PC-3 (cell line): ENCODE measurements at regions not wholly inside any gene's neighbourhood (a gene's known extent, or its start where the extent isn't known, plus 50 kb on each side); places are given as distances from the start of the nearest gene placed in this dataset.

ENCODE experiments used
- ATAC-seq: fragments of 200-7000 bp; cut with Tn5 transposase; 2 replicates; pipeline ENCODE4 v1.9.1; 2020; ENCODE audit warnings: mild to moderate bottlenecking, moderate library complexity
- BruUV-seq: library from RNA; stranded (reverse); fragments of 400-500 nt; replicated peaks from 2 replicates; lab custom pipeline; 2021; lab: Mats Ljungman, UMichigan
- CTCF ChIA-PET: fragments of 300-600 bp; sonication (Branson Sonifier 250); formaldehyde crosslinking; loops from one replicate; lab custom pipeline; 2022; ENCODE audit warnings: antibody characterized with exemption; lab: Charles Lee
- POLR2A ChIA-PET: fragments of 300-600 bp; sonication (Branson Sonifier 250); formaldehyde crosslinking; loops from one replicate; lab custom pipeline; 2022; ENCODE audit warnings: antibody characterized with exemption; ENCODE audit not compliant: unreplicated experiment; lab: Charles Lee
- DNase-seq: peaks from one replicate; pipeline ENCODE4 v3.0.0-alpha.2; 2015
- H2AFZ ChIP-seq: fragments of 300-600 bp; sonication (generic); 2 replicates; pipeline ENCODE4 v1.6.0; 2016; ENCODE audit warnings: antibody characterized with exemption, low read length
- H3F3A ChIP-seq: fragments of 300-600 bp; sonication (generic); one replicate; pipeline ENCODE4 v1.6.0; 2017; ENCODE audit warnings: antibody characterized with exemption, low read length, control low read depth, mild to moderate bottlenecking; ENCODE audit not compliant: unreplicated experiment
- H3K27ac ChIP-seq: fragments of 300-600 bp; sonication (generic); 2 replicates; pipeline ENCODE4 v1.5.1; 2016; ENCODE audit warnings: mild to moderate bottlenecking, low read length
- H3K27me3 ChIP-seq: fragments of 300-600 bp; sonication (generic); 2 replicates; pipeline ENCODE4 v1.6.1; 2016; ENCODE audit warnings: low read length, mixed read lengths
- H3K36me3 ChIP-seq: fragments of 300-600 bp; sonication (generic); 2 replicates; pipeline ENCODE4 v1.6.1; 2016; ENCODE audit warnings: low read depth, mixed run types, low read length, mixed read lengths
- H3K4me1 ChIP-seq: fragments of 300-600 bp; sonication (generic); 2 replicates; pipeline ENCODE4 v1.5.1; 2016; ENCODE audit warnings: low read length; ENCODE audit not compliant: insufficient read depth
- H3K4me2 ChIP-seq: fragments of 300-600 bp; sonication (generic); 2 replicates; pipeline ENCODE4 v1.6.0; 2016; ENCODE audit warnings: low read length
- H3K4me3 ChIP-seq: fragments of 300-600 bp; sonication (generic); 2 replicates; pipeline ENCODE4 v1.5.1; 2016; ENCODE audit warnings: mild to moderate bottlenecking, low read length, mixed read lengths
- H3K79me2 ChIP-seq: fragments of 300-600 bp; sonication (generic); 2 replicates; pipeline ENCODE4 v1.6.1; 2017; ENCODE audit warnings: low read length, mixed read lengths
- H3K9ac ChIP-seq: fragments of 300-600 bp; sonication (generic); 2 replicates; pipeline ENCODE4 v1.6.0; 2016; ENCODE audit warnings: mild to moderate bottlenecking, low read length
- H3K9me2 ChIP-seq: fragments of 300-600 bp; sonication (generic); replicated peaks from 2 replicates; pipeline ENCODE4 v1.6.1; 2016; ENCODE audit warnings: mixed run types, low read length, mixed read lengths
- H3K9me3 ChIP-seq: fragments of 300-600 bp; sonication (generic); 2 replicates; pipeline ENCODE4 v1.6.1; 2016; ENCODE audit warnings: low read length, mixed read lengths
- H4K20me1 ChIP-seq: fragments of 300-600 bp; sonication (generic); 2 replicates; pipeline ENCODE4 v1.6.1; 2016; ENCODE audit warnings: low read length, mixed read lengths
- EZH2 ChIP-seq: fragments of 300-600 bp; sonication (generic); IDR thresholded peaks from one replicate; pipeline ENCODE4 v1.6.1; 2017; ENCODE audit warnings: antibody characterized with exemption, mild to moderate bottlenecking, low read length; ENCODE audit not compliant: unreplicated experiment
- EZH2phosphoT487 ChIP-seq: fragments of 300-600 bp; sonication (generic); IDR thresholded peaks from 2 replicates; pipeline ENCODE4 v1.6.1; 2018; ENCODE audit warnings: mild to moderate bottlenecking, antibody characterized with exemption, low read length, borderline replicate concordance
- intact Hi-C: fragments of 100-400 bp; cut with micrococcal nuclease; formaldehyde crosslinking; loops from 2 replicates; pipeline ENCODE4 v1.9.0; 2023
- TF ChIP-seq, protein P1 (sequence below): fragments of 300-600 bp; sonication (generic); conservative IDR thresholded peaks from 2 replicates; pipeline ENCODE4 v1.5.1; 2017; ENCODE audit warnings: antibody characterized with exemption, low read depth, mild to moderate bottlenecking, low read length

DNA sequence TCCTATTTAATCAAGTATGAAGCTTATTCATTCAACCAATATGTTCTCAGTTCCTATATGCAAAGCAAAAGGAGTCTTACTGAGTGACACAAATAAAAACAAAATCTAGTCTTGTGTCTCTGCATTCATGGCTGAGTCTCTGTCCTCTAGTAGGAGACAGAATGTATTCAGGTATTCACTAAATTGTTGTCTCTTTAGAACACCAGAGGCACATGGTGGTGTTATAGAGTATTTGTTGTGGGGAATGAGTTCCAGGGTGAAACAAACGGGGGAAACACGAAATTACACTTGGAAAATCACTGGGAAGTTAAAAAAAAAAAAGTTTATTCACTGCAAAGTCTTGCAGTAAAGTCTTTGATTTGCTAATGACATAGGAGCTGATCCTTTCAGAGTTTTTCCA is 131.7 kb upstream of the FSHR start:
- no peaks in the 10 kb centered on the region for H3F3A ChIP-seq
- H3K4me2 ChIP-seq = no peak overlapping the region
- H3K27ac ChIP-seq = no peak overlapping the region
- ChIA-PET POLR2A (no interaction called here), CTCF (no interaction called here)
- no peaks in the 10 kb centered on the region for H4K20me1 ChIP-seq
- intact Hi-C loops = no loop called here
- no peaks in the 10 kb centered on the region for H3K9me2 ChIP-seq
- BruUV-seq = no TSS peak
- no peak overlapping the region for H3K9ac ChIP-seq
- no peak for ATAC-seq
- no peaks in the 10 kb centered on the region for H3K27me3 ChIP-seq
- no peak overlapping the region for H3K4me3 ChIP-seq
- H3K36me3 ChIP-seq = no peaks in the 10 kb centered on the region
- no peak overlapping the region for H2AFZ ChIP-seq
- H3K9me3 ChIP-seq = 0 out of 2 replicates have a peak, but pooled peaks cover 8% of the 10 kb centered on the region
- no peaks in the 10 kb centered on the region for H3K4me1 ChIP-seq
- TF ChIP-seq, protein P1, sequence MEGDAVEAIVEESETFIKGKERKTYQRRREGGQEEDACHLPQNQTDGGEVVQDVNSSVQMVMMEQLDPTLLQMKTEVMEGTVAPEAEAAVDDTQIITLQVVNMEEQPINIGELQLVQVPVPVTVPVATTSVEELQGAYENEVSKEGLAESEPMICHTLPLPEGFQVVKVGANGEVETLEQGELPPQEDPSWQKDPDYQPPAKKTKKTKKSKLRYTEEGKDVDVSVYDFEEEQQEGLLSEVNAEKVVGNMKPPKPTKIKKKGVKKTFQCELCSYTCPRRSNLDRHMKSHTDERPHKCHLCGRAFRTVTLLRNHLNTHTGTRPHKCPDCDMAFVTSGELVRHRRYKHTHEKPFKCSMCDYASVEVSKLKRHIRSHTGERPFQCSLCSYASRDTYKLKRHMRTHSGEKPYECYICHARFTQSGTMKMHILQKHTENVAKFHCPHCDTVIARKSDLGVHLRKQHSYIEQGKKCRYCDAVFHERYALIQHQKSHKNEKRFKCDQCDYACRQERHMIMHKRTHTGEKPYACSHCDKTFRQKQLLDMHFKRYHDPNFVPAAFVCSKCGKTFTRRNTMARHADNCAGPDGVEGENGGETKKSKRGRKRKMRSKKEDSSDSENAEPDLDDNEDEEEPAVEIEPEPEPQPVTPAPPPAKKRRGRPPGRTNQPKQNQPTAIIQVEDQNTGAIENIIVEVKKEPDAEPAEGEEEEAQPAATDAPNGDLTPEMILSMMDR = no peak
- no peaks in the 10 kb centered on the region for H3K79me2 ChIP-seq
- no peak for DNase-seq

DNA sequence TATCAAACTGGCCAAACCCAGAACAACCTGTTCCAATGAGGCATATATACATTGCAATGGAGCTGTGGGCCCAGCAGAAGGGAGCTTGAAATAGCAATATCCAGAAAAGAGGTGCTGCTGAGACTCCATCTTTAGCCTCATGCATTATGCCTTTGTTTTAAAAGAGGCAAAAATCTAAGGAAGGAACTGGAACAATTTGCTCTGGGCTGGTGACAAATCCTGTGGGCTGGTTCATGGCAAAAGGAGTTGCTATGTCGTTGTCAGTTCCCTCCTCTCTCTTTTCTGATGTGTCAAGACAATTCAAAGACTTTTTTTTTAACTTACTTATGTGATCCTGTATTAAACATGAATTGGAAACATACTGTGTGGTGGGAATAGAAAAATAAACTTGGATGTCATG is 124.2 kb upstream of the FSHR start:
- no TSS peak for BruUV-seq
- H3K4me2 ChIP-seq = no peak overlapping the region
- no peaks in the 10 kb centered on the region for H3K27me3 ChIP-seq
- H3K9me3 ChIP-seq = no peaks in the 10 kb centered on the region
- H3K79me2 ChIP-seq = no peaks in the 10 kb centered on the region
- H4K20me1 ChIP-seq = no peaks in the 10 kb centered on the region
- no peak overlapping the region for H3K27ac ChIP-seq
- TF ChIP-seq EZH2phosphoT487 (no peak), EZH2 (no peak)
- TF ChIP-seq, protein P1 = no peak
- ATAC-seq = no peak
- H3K9ac ChIP-seq = no peak overlapping the region
- no peaks in the 10 kb centered on the region for H3K36me3 ChIP-seq
- no peak overlapping the region for H3K4me3 ChIP-seq
- H3K9me2 ChIP-seq = no peaks in the 10 kb centered on the region
- intact Hi-C loops = no loop called here
- ChIA-PET POLR2A (no interaction called here), CTCF (no interaction called here)
- no peaks in the 10 kb centered on the region for H3K4me1 ChIP-seq
- DNase-seq = no peak
- H2AFZ ChIP-seq = no peak overlapping the region
- no peaks in the 10 kb centered on the region for H3F3A ChIP-seq

DNA sequence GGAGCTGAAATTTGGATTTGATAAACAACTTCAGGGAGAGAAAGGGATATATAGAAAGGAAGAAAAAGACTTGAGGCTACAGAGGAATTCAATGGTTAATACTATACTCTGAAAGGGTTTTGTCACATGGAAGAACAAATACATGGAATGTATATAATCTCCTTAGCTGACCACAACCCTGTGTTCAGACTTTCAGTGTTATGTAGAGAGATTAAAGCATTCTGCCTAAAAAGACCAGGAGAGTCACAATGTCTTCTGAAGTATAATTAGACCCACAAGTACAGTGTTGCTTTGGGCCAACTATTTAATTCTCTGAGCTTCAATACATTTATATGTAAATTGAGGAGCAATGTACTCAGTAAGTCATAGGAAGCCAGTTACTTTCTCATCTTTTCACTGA is 123.8 kb upstream of the FSHR start:
- TF ChIP-seq EZH2phosphoT487 (no peak), EZH2 (no peak)
- Histone ChIP-seq H3K4me1 (no peaks in the 10 kb centered on the region), H4K20me1 (no peaks in the 10 kb centered on the region), H3K9me3 (no peaks in the 10 kb centered on the region), H3K27me3 (no peaks in the 10 kb centered on the region), H3K4me2 (no peak overlapping the region), H3K4me3 (no peak overlapping the region), H3F3A (no peaks in the 10 kb centered on the region), H3K27ac (no peak overlapping the region), H3K79me2 (no peaks in the 10 kb centered on the region), H2AFZ (no peak overlapping the region), H3K9ac (no peak overlapping the region), H3K36me3 (no peaks in the 10 kb centered on the region), H3K9me2 (no peaks in the 10 kb centered on the region)
- intact Hi-C loops = no loop called here
- no peak for DNase-seq
- CTCF ChIA-PET = no interaction called here
- ATAC-seq = no peak
- BruUV-seq = no TSS peak
- POLR2A ChIA-PET = no interaction called here
